GM21619 (cell line): ENCODE measurements at regions not wholly inside any gene's neighbourhood (a gene's known extent, or its start where the extent isn't known, plus 50 kb on each side); places are given as distances from the start of the nearest gene placed in this dataset.

ENCODE experiments used
- ATAC-seq: cut with Tn5 transposase; IDR thresholded peaks from one replicate; pipeline ENCODE4 v1.9.1; 2021; ENCODE audit not compliant: unreplicated experiment

- ATAC-seq, result no peak
Observed at GRCh38 chr9:82679472-82679871, 383.5 kb downstream of the RASEF start.

GRCh38 chr9:82680179-82680935 is 382.6 kb downstream of the RASEF start:
- ATAC-seq, result no peak

GRCh38 chr9:82681809-82682208 is 381.1 kb downstream of the RASEF start:
- no peak for ATAC-seq

GRCh38 chr9:82682431-82682830 is 380.5 kb downstream of the RASEF start:
- no peak for ATAC-seq

- no peak for ATAC-seq
Observed at GRCh38 chr9:82695704-82696103, 367.2 kb downstream of the RASEF start.

- ATAC-seq, result no peak
Observed at GRCh38 chr9:82706786-82707185, 356.2 kb downstream of the RASEF start.

- ATAC-seq, result no peak
Observed at GRCh38 chr9:82716821-82717220, 346.1 kb downstream of the RASEF start.

GRCh38 chr9:82720515-82720914 is 342.4 kb downstream of the RASEF start:
- ATAC-seq, result no peak

- no peak for ATAC-seq
Observed at GRCh38 chr9:82721593-82721992, 341.3 kb downstream of the RASEF start.

- no peak for ATAC-seq
Observed at GRCh38 chr9:82722051-82722450, 340.9 kb downstream of the RASEF start.

- no peak for ATAC-seq
Observed at GRCh38 chr9:82722561-82722960, 340.4 kb downstream of the RASEF start.

GRCh38 chr9:82726424-82727276 is 336.3 kb downstream of the RASEF start:
- no peak for ATAC-seq

- no peak for ATAC-seq
Observed at GRCh38 chr9:82729141-82729540, 333.8 kb downstream of the RASEF start.

GRCh38 chr9:82729991-82730589 is 332.9 kb downstream of the RASEF start:
- no peak for ATAC-seq

- no peak for ATAC-seq
Observed at GRCh38 chr9:82732928-82733327, 330.0 kb downstream of the RASEF start.

- no peak for ATAC-seq
Observed at GRCh38 chr9:82736126-82736525, 326.8 kb downstream of the RASEF start.

- no peak for ATAC-seq
Observed at GRCh38 chr9:82736701-82737100, 326.2 kb downstream of the RASEF start.

GRCh38 chr9:82745919-82746318 is 317.0 kb downstream of the RASEF start:
- no peak for ATAC-seq

GRCh38 chr9:82750411-82750913 is 312.5 kb downstream of the RASEF start:
- no peak for ATAC-seq

- ATAC-seq, result no peak
Observed at GRCh38 chr9:82757924-82758323, 305.0 kb downstream of the RASEF start.

- no peak for ATAC-seq
Observed at GRCh38 chr9:82761027-82761426, 301.9 kb downstream of the RASEF start.

GRCh38 chr9:82761956-82762355 is 301.0 kb downstream of the RASEF start:
- no peak for ATAC-seq
